Loucy (cell line): ENCODE measurements at regions not wholly inside any gene's neighbourhood (a gene's known extent, or its start where the extent isn't known, plus 50 kb on each side); places are given as distances from the start of the nearest gene placed in this dataset.

ENCODE experiments used
- H2AFZ ChIP-seq: fragments of 200-600 bp; sonication (generic); 2 replicates; pipeline ENCODE4 v1.6.0; 2016; ENCODE audit warnings: antibody characterized with exemption, mild to moderate bottlenecking, low read length, moderate library complexity
- H3F3A ChIP-seq: fragments of 200-600 bp; 2 replicates; pipeline ENCODE4 v1.6.0; 2016; ENCODE audit warnings: antibody characterized with exemption, low read depth, mild to moderate bottlenecking
- H3K27me3 ChIP-seq: fragments of 200-600 bp; sonication (generic); 2 replicates; pipeline ENCODE4 v1.6.1; 2014; ENCODE audit warnings: low read length, mild to moderate bottlenecking; ENCODE audit not compliant: insufficient read depth, poor library complexity, severe bottlenecking
- H3K36me3 ChIP-seq: fragments of 200-600 bp; sonication (generic); 2 replicates; pipeline ENCODE4 v1.6.1; 2016; ENCODE audit warnings: low read length; ENCODE audit not compliant: insufficient read depth
- H3K4me1 ChIP-seq: fragments of 200-600 bp; sonication (generic); 2 replicates; pipeline ENCODE4 v1.5.1; 2014; ENCODE audit warnings: low read length, mild to moderate bottlenecking; ENCODE audit not compliant: insufficient read depth, poor library complexity, severe bottlenecking
- H3K4me2 ChIP-seq: fragments of 200-600 bp; sonication (generic); 2 replicates; pipeline ENCODE4 v1.6.0; 2014; ENCODE audit warnings: antibody characterized with exemption, low read length, low read depth, mild to moderate bottlenecking; ENCODE audit not compliant: poor library complexity, severe bottlenecking
- H3K4me3 ChIP-seq: fragments of 200-600 bp; sonication (generic); 2 replicates; pipeline ENCODE4 v1.5.1; 2014; ENCODE audit warnings: low read length, mild to moderate bottlenecking, mixed read lengths; ENCODE audit not compliant: poor library complexity, severe bottlenecking
- H3K79me2 ChIP-seq: fragments of 200-600 bp; sonication (generic); 2 replicates; pipeline ENCODE4 v1.6.1; 2014; ENCODE audit warnings: low read length; ENCODE audit not compliant: insufficient read depth
- H3K9ac ChIP-seq: fragments of 200-600 bp; sonication (generic); 2 replicates; pipeline ENCODE4 v1.6.0; 2014; ENCODE audit warnings: mild to moderate bottlenecking, low read depth, low read length, moderate library complexity; ENCODE audit not compliant: poor library complexity, severe bottlenecking
- H3K9me2 ChIP-seq: fragments of 200-600 bp; sonication (generic); replicated peaks from 2 replicates; pipeline ENCODE4 v1.6.1; 2016; ENCODE audit warnings: low read depth, low read length, mixed read lengths
- H3K9me3 ChIP-seq: fragments of 200-600 bp; sonication (generic); 2 replicates; pipeline ENCODE4 v1.6.1; 2014; ENCODE audit warnings: mild to moderate bottlenecking, antibody characterized with exemption, low read length, low read depth; ENCODE audit not compliant: insufficient read depth
- H4K20me1 ChIP-seq: fragments of 200-600 bp; sonication (generic); 2 replicates; pipeline ENCODE4 v1.6.0; 2014; ENCODE audit warnings: antibody characterized with exemption, low read length, mild to moderate bottlenecking; ENCODE audit not compliant: insufficient read depth, poor library complexity, severe bottlenecking
- EZH2phosphoT487 ChIP-seq: fragments of 200-600 bp; IDR thresholded peaks from 2 replicates; pipeline ENCODE4 v1.6.1; 2018; ENCODE audit warnings: antibody characterized with exemption, mild to moderate bottlenecking, moderate library complexity, borderline replicate concordance
- TF ChIP-seq, protein P1 (sequence below): fragments of 200-600 bp; sonication (generic); conservative IDR thresholded peaks from 2 replicates; pipeline ENCODE4 v1.5.1; 2014; ENCODE audit warnings: mild to moderate bottlenecking, antibody characterized with exemption, low read length

- H3K9ac ChIP-seq = no peak overlapping the region
- H3K4me2 ChIP-seq = no peak overlapping the region
Measured at GRCh38 chr7:42758124-42758523, 153.7 kb downstream of the C7orf25 start.

DNA sequence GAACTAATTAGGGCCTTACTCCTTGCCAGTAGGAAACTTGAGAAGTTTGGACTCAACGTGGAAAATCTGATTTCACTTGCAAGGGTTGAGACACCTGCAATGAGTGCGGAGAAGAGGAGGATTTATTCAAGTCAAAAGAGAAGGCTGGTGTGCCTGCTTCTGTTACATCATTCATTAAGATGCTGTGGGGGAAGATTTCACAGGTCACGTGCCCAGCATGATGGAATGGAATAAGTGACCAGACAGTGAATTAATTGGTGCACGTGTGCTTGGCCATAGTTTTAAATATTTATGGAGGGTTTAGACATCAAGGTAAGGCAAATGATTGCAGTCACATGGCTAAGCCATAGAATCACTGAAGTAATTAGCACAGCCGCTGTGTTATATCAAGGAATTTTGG lies 155.0 kb downstream of the C7orf25 start:
- TF ChIP-seq, protein P1, sequence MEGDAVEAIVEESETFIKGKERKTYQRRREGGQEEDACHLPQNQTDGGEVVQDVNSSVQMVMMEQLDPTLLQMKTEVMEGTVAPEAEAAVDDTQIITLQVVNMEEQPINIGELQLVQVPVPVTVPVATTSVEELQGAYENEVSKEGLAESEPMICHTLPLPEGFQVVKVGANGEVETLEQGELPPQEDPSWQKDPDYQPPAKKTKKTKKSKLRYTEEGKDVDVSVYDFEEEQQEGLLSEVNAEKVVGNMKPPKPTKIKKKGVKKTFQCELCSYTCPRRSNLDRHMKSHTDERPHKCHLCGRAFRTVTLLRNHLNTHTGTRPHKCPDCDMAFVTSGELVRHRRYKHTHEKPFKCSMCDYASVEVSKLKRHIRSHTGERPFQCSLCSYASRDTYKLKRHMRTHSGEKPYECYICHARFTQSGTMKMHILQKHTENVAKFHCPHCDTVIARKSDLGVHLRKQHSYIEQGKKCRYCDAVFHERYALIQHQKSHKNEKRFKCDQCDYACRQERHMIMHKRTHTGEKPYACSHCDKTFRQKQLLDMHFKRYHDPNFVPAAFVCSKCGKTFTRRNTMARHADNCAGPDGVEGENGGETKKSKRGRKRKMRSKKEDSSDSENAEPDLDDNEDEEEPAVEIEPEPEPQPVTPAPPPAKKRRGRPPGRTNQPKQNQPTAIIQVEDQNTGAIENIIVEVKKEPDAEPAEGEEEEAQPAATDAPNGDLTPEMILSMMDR = no peak
- no peak for TF ChIP-seq EZH2phosphoT487
- H3K27me3 ChIP-seq = no peaks in the 10 kb centered on the region
- no peaks in the 10 kb centered on the region for H3F3A ChIP-seq
- H2AFZ ChIP-seq = no peak overlapping the region
- H3K4me3 ChIP-seq = no peak overlapping the region
- no peaks in the 10 kb centered on the region for H4K20me1 ChIP-seq
- H3K4me1 ChIP-seq = peaks cover 24% of the 10 kb centered on the region
- H3K4me2 ChIP-seq = no peak overlapping the region
- no peaks in the 10 kb centered on the region for H3K79me2 ChIP-seq
- no peaks in the 10 kb centered on the region for H3K9me2 ChIP-seq
- H3K9ac ChIP-seq = no peak overlapping the region
- H3K36me3 ChIP-seq = no peaks in the 10 kb centered on the region
- peaks cover 5% of the 10 kb centered on the region for H3K9me3 ChIP-seq

More at GRCh38 chr7:42758124-42758523, 153.7 kb downstream of the C7orf25 start:
- TF ChIP-seq EZH2phosphoT487 = no peak
- TF ChIP-seq, protein P1 = no peak
- Histone ChIP-seq H3K4me3 (no peak overlapping the region), H2AFZ (no peak overlapping the region), H3K9me2 (no peaks in the 10 kb centered on the region), H3K79me2 (no peaks in the 10 kb centered on the region), H3K4me1 (peaks cover 20% of the 10 kb centered on the region), H3K36me3 (no peaks in the 10 kb centered on the region), H3K9me3 (peaks cover 5% of the 10 kb centered on the region), H3K27me3 (no peaks in the 10 kb centered on the region), H4K20me1 (no peaks in the 10 kb centered on the region), H3F3A (no peaks in the 10 kb centered on the region)

GRCh38 chr7:42753811-42754363 lies 158.0 kb downstream of the C7orf25 start:
- H3K27me3 ChIP-seq = no peaks in the 10 kb centered on the region
- TF ChIP-seq EZH2phosphoT487 = no peak
- TF ChIP-seq, protein P1 = no peak

More at GRCh38 chr7:42753811-42754363, 158.0 kb downstream of the C7orf25 start:
- Histone ChIP-seq H3K79me2 (no peaks in the 10 kb centered on the region), H3K4me1 (peaks cover 13% of the 10 kb centered on the region), H4K20me1 (no peaks in the 10 kb centered on the region), H3K4me2 (no peak overlapping the region), H3F3A (no peaks in the 10 kb centered on the region), H3K9me3 (peaks cover 3% of the 10 kb centered on the region), H3K36me3 (no peaks in the 10 kb centered on the region; the same call in 1 of the 2 replicates), H2AFZ (peak overlapping the region; percentile 38), H3K4me3 (no peak overlapping the region), H3K9me2 (no peaks in the 10 kb centered on the region), H3K9ac (no peak overlapping the region)
